ENCODE measurements at regions not wholly inside any gene's neighbourhood (a gene's known extent, or its start where the extent isn't known, plus 50 kb on each side); places are given as distances from the start of the nearest gene placed in this dataset.

- WGBS (ENCODE audit: insufficient coverage, low coverage, missing lambda C conversion rate): 0% methylated on average over 5 of the region's 5 CpGs
- no TSS peak for BruUV-seq (replicated peaks)
- CTCF ChIA-PET (ENCODE audit: low intra/inter-chr PET ratio): no interaction called here
- DNase-seq (ENCODE audit: extremely low read depth in 1 of 4, low spot score in 3 of 4) (no peak), ATAC-seq (no peak), FAIRE-seq (no peak)
- Histone ChIP-seq H2AFZ (ENCODE audit: low read depth, low read length) (no peak overlapping the region), H3K9me1 (ENCODE audit: control insufficient read depth, insufficient read depth, low read length) (no peaks in the 10 kb centered on the region), H3K4me2 (ENCODE audit: insufficient read depth, low read length) (no peak overlapping the region), H3K4me1 (replicated peaks in 1 of 2; ENCODE audit: control insufficient read depth in 2 of 2, insufficient read depth in 2 of 2, low read length in 2 of 2) (no peaks in the 10 kb centered on the region), H3K4me3 (no peak overlapping the region), H3K9ac (ENCODE audit: insufficient read depth in 1 of 2, low read depth in 2 of 2, low read length in 2 of 2) (no peak overlapping the region), H3K79me2 (ENCODE audit: control insufficient read depth, insufficient read depth, low read length) (no peaks in the 10 kb centered on the region), H3K27me3 (ENCODE audit: control insufficient read depth in 2 of 2, insufficient read depth in 2 of 2, low read length in 2 of 2) (no peaks in the 10 kb centered on the region), H3K9me3 (replicated peaks; ENCODE audit: control insufficient read depth, insufficient read depth, low read depth, low read length) (no peaks in the 10 kb centered on the region), H3K36me3 (ENCODE audit: control insufficient read depth, insufficient read depth, low read length) (no peaks in the 10 kb centered on the region), H4K20me1 (replicated peaks; ENCODE audit: control insufficient read depth, insufficient read depth, low read length) (no peaks in the 10 kb centered on the region), H3K27ac (ENCODE audit: extremely low read depth, low read depth, low read length) (no peak overlapping the region)
- intact Hi-C loops (cut with micrococcal nuclease) (no loop called here), in situ Hi-C loops (cut with MboI) (no loop called here)
- POLR2A ChIA-PET: no interaction called here
- TF ChIP-seq RNF219 (CRISPR knock-in tag; IDR thresholded peaks at IDR 0.05) (no peak), ZBTB33 (CRISPR knock-in tag; IDR thresholded peaks at IDR 0.05) (no peak), TEAD1 (CRISPR knock-in tag; IDR thresholded peaks at IDR 0.05) (no peak), ZNF785 (CRISPR knock-in tag; IDR thresholded peaks at IDR 0.05) (no peak), ZNF668 (CRISPR knock-in tag; IDR thresholded peaks at IDR 0.05) (no peak), L3MBTL2 (IDR thresholded peaks at IDR 0.05) (no peak), ZNF324 (CRISPR knock-in tag; IDR thresholded peaks at IDR 0.05) (no peak), UBTF (IDR thresholded peaks at IDR 0.05; ENCODE audit: borderline replicate concordance in 1 of 2, low read depth in 2 of 2, low read length in 2 of 2) (no peak), RFX5 (IDR thresholded peaks at IDR 0.05; ENCODE audit: low read depth, low read length) (no peak), SRF (CRISPR knock-in tag; IDR thresholded peaks at IDR 0.05) (no peak), NEUROD1 (IDR thresholded peaks at IDR 0.05; ENCODE audit: borderline replicate concordance, low read depth, low read length, partially characterized antibody) (no peak), ZBTB11 (CRISPR knock-in tag; IDR thresholded peaks at IDR 0.05) (no peak)
These were observed 397.6 kb upstream of the LRATD1 start for GRCh38 chr2:14234911-14235310.
